ENCODE measurements at regions not wholly inside any gene's neighbourhood (a gene's known extent, or its start where the extent isn't known, plus 50 kb on each side); places are given as distances from the start of the nearest gene placed in this dataset.

DNA sequence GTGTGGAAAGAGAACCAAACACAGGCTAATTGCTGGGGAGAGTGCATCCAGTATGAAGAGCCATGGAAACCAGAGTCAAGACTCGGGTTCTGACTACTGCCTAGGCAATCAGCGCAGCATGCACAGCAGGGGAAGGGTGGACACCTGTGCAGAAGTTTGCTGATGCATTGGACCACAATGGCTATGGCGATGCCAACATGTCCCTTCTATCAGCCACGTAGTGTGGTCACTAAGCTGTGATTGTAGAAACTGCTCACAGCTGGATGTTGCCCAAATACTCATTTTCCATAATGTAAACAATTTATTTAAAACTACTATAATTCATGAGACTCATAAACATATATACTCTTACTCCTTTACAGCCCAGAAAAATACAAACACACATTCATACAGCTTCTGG is 1718.2 kb downstream of the EFNB2 start:
- no peaks in the 10 kb centered on the region for H3K79me2 ChIP-seq (ENCODE audit: insufficient read depth, low read length)
- no peak overlapping the region for H3K27ac ChIP-seq (ENCODE audit: low read depth, low read length)
- H3K4me3 ChIP-seq (ENCODE audit: insufficient read depth, low read length) = no peak overlapping the region
- H3K36me3 ChIP-seq (ENCODE audit: insufficient read depth, low read length) = no peaks in the 10 kb centered on the region
- TF ChIP-seq, protein P1, sequence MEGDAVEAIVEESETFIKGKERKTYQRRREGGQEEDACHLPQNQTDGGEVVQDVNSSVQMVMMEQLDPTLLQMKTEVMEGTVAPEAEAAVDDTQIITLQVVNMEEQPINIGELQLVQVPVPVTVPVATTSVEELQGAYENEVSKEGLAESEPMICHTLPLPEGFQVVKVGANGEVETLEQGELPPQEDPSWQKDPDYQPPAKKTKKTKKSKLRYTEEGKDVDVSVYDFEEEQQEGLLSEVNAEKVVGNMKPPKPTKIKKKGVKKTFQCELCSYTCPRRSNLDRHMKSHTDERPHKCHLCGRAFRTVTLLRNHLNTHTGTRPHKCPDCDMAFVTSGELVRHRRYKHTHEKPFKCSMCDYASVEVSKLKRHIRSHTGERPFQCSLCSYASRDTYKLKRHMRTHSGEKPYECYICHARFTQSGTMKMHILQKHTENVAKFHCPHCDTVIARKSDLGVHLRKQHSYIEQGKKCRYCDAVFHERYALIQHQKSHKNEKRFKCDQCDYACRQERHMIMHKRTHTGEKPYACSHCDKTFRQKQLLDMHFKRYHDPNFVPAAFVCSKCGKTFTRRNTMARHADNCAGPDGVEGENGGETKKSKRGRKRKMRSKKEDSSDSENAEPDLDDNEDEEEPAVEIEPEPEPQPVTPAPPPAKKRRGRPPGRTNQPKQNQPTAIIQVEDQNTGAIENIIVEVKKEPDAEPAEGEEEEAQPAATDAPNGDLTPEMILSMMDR (IDR thresholded peaks at IDR 0.05; ENCODE audit: extremely low read depth, low read depth, low read length) = no peak
- no peaks in the 10 kb centered on the region for H3K4me1 ChIP-seq (ENCODE audit: insufficient read depth, low read length)
- DNase-seq (ENCODE audit: insufficient read length, low spot score, missing footprints) = no peak
- H3K27me3 ChIP-seq (ENCODE audit: insufficient read depth, low read length) = no peaks in the 10 kb centered on the region
- no peaks in the 10 kb centered on the region for H4K20me1 ChIP-seq (ENCODE audit: insufficient read depth, low read length)
- no peak overlapping the region for H2AFZ ChIP-seq (ENCODE audit: low read length)
- H3K9me3 ChIP-seq (ENCODE audit: low read depth, low read length) = peaks cover 4% of the 10 kb centered on the region
- no peak overlapping the region for H3K4me2 ChIP-seq (ENCODE audit: insufficient read depth, low read length)

DNA sequence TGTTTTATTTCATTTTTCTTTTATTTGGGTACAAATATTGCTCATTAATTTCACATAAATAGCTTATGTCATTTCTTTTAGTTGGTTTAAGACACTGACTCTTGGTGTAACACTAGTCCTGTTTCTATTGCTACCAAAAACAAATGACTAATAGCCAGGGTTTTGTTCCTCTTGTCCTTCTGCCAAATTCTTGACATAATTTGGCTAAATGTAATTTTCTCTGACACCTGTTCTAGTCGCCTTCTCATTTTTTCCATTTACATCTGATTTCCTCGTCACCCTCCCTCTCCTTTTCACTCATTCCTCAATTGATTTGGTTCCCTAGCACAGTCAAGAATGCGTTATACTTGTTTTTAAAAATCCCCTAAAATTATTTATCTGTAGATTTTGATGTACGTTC is 1718.7 kb downstream of the EFNB2 start:
- TF ChIP-seq, protein P1 (IDR thresholded peaks at IDR 0.05; ENCODE audit: extremely low read depth, low read depth, low read length) = no peak
- Histone ChIP-seq H3K36me3 (ENCODE audit: insufficient read depth, low read length) (no peaks in the 10 kb centered on the region), H4K20me1 (ENCODE audit: insufficient read depth, low read length) (no peaks in the 10 kb centered on the region), H2AFZ (ENCODE audit: low read length) (no peak overlapping the region), H3K4me3 (ENCODE audit: insufficient read depth, low read length) (no peak overlapping the region), H3K27me3 (ENCODE audit: insufficient read depth, low read length) (no peaks in the 10 kb centered on the region), H3K4me1 (ENCODE audit: insufficient read depth, low read length) (no peaks in the 10 kb centered on the region), H3K9me3 (ENCODE audit: low read depth, low read length) (peaks cover 4% of the 10 kb centered on the region), H3K27ac (ENCODE audit: low read depth, low read length) (no peak overlapping the region), H3K4me2 (ENCODE audit: insufficient read depth, low read length) (no peak overlapping the region), H3K79me2 (ENCODE audit: insufficient read depth, low read length) (no peaks in the 10 kb centered on the region)
- no peak for DNase-seq (ENCODE audit: insufficient read length, low spot score, missing footprints)

DNA sequence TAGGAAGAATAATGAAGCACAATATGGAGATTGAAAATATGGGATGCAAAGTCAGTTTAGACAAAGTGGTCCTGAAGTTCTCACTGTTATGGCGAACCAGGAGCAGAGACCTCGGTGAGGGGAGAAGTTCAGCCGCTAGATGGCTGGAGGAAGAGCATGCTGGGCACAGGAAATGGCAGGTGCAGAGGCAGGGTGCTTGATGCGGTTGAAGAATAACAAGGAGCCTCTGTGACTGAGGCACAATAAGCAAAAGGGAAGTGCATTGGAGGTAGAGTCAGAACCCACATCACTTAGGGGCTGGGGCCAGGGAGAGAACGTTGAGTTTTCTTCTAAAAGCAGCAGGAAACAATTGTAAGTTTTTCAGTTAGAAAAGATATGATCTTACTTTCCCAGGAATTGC is 1725.2 kb downstream of the EFNB2 start:
- Histone ChIP-seq H2AFZ (ENCODE audit: low read length) (no peak overlapping the region), H4K20me1 (ENCODE audit: insufficient read depth, low read length) (no peaks in the 10 kb centered on the region), H3K4me2 (ENCODE audit: insufficient read depth, low read length) (no peak overlapping the region), H3K9me3 (ENCODE audit: low read depth, low read length) (no peaks in the 10 kb centered on the region), H3K4me1 (ENCODE audit: insufficient read depth, low read length) (no peaks in the 10 kb centered on the region), H3K27me3 (ENCODE audit: insufficient read depth, low read length) (no peaks in the 10 kb centered on the region), H3K36me3 (ENCODE audit: insufficient read depth, low read length) (no peaks in the 10 kb centered on the region), H3K4me3 (ENCODE audit: insufficient read depth, low read length) (no peak overlapping the region), H3K79me2 (ENCODE audit: insufficient read depth, low read length) (no peaks in the 10 kb centered on the region), H3K27ac (ENCODE audit: low read depth, low read length) (no peak overlapping the region)
- no peak for DNase-seq (ENCODE audit: insufficient read length, low spot score, missing footprints)
- TF ChIP-seq, protein P1 (IDR thresholded peaks at IDR 0.05; ENCODE audit: extremely low read depth, low read depth, low read length) = no peak

DNA sequence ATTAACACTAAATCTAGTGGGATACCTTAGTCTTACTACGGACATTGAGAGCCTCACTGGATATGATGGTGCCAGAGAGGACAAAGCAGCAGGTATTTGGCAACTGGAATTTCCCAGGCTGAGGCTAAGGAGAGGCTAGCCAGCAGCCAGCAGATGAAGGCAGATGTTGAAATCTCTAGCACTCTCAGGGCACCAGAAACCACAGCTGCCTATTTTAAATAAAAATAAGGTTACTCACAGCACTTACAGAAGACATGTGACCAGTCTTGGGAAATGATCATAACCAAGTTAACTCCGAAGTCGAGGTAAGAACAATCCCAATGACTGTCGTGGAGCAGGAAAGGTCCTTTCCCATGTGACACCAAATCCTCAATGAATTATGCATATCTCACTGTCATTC is 1726.0 kb downstream of the EFNB2 start:
- Histone ChIP-seq H3K4me3 (ENCODE audit: insufficient read depth, low read length) (no peak overlapping the region), H2AFZ (ENCODE audit: low read length) (no peak overlapping the region), H3K9me3 (ENCODE audit: low read depth, low read length) (no peaks in the 10 kb centered on the region), H3K79me2 (ENCODE audit: insufficient read depth, low read length) (no peaks in the 10 kb centered on the region), H3K4me2 (ENCODE audit: insufficient read depth, low read length) (no peak overlapping the region), H3K4me1 (ENCODE audit: insufficient read depth, low read length) (no peaks in the 10 kb centered on the region), H4K20me1 (ENCODE audit: insufficient read depth, low read length) (no peaks in the 10 kb centered on the region), H3K27me3 (ENCODE audit: insufficient read depth, low read length) (no peaks in the 10 kb centered on the region), H3K36me3 (ENCODE audit: insufficient read depth, low read length) (no peaks in the 10 kb centered on the region), H3K27ac (ENCODE audit: low read depth, low read length) (no peak overlapping the region)
- no peak for DNase-seq (ENCODE audit: insufficient read length, low spot score, missing footprints)
- TF ChIP-seq, protein P1 (IDR thresholded peaks at IDR 0.05; ENCODE audit: extremely low read depth, low read depth, low read length) = no peak

Data from osteoblast (primary cell).